ENCODE measurements at regions not wholly inside any gene's neighbourhood (a gene's known extent, or its start where the extent isn't known, plus 50 kb on each side); places are given as distances from the start of the nearest gene placed in this dataset.
A peak's percentile ranks its signal among the peaks of the same experiment; 100 is the strongest.

- peak; percentile 63 for DNase-seq
Observed at GRCh38 chr4:83850435-83850834, 314.5 kb downstream of the GPAT3 start.

DNA sequence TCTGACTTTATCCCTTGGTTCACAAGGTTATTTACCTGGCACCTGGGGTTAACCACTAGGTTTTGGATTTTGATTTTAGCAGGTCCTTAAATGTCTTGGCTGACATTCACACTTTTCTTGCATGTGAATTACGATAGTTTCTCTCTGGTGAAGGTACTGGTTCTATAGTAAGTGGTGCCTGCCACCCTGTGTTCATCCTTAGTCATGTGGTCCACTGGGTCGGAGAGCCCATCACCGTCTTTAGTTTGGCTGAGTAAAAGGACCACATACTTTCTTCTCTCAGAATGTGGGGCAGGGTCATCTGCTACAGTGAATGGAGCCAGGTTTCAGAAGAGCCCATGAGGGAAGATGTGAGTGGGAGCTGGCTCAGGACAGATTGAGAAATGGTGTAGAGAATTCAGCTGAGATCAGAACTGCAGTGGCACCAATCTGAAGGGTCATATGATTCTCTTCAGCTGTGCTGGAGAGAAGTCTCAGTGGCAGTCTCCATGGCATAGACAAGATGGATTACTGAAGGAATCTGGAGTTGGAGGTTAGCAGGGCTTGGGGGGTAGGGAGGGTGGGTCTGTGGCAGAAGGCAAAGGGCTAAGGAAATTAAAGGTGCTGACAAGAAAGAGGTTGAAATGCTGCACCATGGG lies 310.4 kb downstream of the GPAT3 start:
- DNase-seq: no peak

DNA sequence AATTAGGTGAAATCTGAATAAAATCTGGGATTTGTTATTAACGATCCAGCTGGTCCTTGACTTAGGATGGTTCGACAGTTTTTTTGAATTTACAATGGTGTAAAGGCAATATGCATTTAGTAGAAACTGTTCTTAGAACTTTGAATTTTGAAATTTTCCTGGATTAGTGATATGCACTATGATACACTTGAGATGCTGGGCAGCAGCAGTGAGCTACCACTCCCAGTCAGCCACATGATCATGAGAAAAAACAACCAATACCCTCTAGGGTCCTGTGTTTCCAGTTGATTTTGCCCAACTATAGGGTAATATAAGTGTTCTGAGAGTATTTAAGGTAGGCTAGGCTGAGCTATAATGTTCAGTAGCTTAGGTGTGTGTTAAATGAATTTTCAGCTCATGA lies 303.7 kb downstream of the GPAT3 start:
- no peak for DNase-seq

GRCh38 chr4:83837614-83838308 lies 301.9 kb downstream of the GPAT3 start:
- DNase-seq: no peak

DNA sequence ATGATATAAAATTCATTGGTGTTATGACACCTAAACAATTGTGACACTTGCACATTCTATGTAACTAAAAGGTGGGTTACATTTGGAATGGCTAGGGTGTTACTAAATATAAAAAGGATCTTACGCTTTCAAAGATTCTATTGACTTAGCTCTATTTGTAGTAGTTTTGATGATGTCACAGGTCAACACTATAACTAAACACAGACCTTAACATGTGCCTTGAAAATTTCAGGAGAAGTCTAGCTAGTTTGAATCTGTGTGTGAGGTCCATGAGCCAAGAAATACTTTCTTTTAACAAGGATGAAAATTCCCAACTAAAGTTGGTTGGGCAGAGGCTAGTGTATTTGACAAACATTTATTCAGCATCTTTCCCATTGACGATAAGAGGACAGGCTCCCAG lies 298.0 kb downstream of the GPAT3 start:
- no peak for DNase-seq

GRCh38 chr4:83832110-83832825 lies 296.4 kb downstream of the GPAT3 start:
- DNase-seq: no peak

GRCh38 chr4:83831588-83831987 lies 295.7 kb downstream of the GPAT3 start:
- DNase-seq: peak; percentile 27

DNA sequence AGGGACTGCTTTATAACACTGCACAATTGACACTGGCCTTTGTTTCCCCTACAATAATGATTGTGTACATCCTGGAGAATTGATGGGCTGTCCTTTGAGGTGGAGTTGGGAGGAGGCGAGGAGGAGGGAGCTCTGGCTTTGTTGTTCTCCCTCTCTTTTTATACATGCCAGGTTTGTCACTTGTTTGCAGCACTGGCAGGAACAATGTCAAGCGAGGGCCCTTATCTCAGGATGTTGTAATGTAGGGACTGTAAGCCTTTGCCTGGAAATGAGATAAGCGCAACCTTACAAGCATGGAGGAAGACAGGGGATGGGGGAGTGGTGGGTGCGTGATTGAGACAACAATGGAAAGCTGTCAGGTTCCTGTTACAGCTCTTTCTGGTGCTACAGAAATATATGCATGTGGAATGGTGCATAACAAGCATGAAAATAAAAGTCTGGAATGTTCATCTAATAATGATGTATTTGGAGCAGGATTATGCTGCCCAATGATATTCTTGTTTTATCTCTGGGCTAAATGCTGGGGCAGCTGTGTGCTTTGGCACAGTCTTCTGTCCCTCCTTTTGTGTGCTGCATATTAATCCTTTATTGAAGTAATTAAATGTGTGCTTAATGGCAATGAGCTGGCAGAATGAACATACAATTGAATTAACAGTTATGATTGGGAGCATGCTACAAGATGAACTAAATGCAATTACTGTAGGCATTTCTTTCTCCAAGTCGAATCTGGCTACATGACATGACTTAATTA lies 294.4 kb downstream of the GPAT3 start:
- no peak for DNase-seq

DNA sequence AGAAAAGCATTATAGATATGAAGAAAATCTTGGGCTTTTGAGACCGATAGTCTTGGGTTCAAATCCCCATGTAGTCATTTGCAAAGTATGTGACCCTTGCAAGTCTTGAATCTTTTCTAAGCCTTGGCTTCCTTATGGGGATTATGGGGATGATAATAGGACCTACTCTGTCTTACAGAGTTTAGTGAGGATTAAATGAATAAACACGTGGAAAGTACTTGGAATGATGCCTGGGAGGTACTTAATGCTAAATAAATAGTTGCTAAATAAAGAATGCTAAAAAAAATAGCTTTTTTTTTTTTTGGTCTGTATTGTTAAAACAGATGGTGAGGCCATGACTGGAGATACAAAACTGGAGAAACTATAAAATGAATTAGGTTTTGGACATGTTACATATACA lies 292.7 kb downstream of the GPAT3 start:
- DNase-seq: peak; percentile 69

GRCh38 chr4:83821493-83821892 lies 285.6 kb downstream of the GPAT3 start:
- DNase-seq: no peak

GRCh38 chr4:83819582-83819981 lies 283.7 kb downstream of the GPAT3 start:
- no peak for DNase-seq

- peak; percentile 29 for DNase-seq
Observed at GRCh38 chr4:83810428-83810827, 274.5 kb downstream of the GPAT3 start.

DNA sequence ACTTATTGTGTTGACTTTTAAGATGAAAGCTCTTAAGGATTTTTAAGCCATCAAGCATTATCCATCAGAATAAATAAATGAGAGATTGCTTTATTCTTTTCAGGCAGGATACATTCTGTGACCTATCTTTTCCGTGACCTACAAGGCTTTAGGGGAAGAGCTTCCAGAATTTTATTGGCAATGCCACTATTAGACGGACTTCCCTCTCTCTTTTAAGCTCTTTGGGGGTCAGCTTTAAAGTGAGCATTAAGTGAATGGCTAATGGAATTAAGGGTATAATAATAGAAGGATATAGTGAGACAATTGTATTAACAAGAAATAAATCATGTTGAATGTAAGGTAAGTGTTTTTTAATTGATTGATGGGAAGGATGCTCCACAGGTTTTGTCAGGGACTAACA lies 273.7 kb downstream of the GPAT3 start:
- no peak for DNase-seq

DNA sequence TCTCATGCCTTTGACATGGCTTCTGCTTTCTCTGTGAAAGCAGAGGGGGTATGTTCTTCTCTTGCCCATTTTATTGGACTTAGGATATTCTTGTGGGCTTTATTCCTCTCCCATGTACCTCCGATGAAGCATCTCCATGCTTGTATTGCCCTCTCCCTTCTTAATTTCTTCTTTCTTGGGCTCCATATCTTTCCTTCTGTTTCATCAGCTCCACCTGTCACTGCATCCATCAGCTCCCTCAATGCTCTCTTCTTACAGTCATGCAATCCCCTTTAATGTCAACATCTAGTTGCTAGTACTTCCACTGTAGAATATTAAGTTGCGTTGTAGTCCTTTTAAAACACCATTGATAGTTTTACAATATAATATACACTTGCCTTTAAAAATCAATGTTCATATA lies 257.6 kb downstream of the GPAT3 start:
- DNase-seq: no peak

- DNase-seq: no peak
Observed at GRCh38 chr4:83785891-83786290, 250.0 kb downstream of the GPAT3 start.

DNA sequence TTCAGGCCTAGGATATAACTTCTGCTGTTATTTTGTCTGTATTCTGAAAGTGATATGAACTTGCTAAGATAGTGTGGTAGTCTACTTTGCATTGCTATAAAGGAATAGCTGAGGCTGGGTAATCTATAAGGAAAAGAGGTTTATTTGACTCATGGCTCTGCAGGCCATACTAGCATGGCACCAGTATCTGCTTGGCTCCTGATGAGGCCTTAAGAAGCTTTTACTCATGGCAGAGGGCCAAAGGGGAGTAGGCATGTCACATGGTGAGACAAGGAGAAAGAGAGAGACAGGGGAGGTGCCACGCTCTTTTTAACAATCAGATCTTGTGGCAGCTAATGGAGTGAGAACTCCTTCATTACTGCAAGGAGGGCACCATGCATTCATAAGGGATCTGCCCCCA lies 247.3 kb downstream of the GPAT3 start:
- DNase-seq: no peak

DNA sequence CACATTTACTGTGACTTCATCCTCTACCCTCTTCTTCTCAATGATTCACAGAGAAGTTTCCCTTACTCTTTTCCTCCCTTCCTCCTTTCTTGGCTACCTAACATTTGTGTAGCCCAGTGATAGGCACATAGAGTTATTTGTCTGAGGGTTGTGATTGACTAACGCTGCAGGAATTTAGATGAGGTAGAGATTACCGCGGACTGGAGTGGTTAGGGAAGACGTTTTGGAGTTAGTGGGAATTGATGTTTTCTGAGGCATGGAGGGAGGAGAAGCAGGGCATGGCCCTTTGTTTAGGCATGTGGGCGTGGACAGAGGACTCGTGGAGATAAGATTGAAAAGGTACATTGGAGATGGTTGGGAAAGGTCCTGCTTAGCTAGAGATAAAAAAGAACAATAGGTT lies 246.7 kb downstream of the GPAT3 start:
- DNase-seq: no peak

DNA sequence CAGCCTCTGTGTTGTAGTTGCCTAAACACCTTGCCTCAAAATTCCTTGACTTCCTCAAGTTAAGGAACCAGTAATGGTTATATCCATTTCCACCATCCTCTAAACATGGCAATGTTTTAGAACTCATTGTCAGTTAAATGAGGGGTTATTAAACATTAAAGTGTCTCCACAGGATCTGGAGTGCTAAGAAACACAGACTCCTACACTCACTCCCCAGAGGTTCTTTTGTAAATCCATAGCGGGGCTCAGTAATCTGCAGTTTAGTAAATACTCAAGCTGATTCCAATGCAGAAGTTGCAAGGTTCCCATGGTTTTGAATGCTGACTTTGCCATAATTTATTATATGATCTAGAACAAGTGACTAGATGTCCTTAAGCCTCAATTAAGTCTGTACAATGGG lies 245.5 kb downstream of the GPAT3 start:
- no peak for DNase-seq

GRCh38 chr4:83780053-83780733 lies 244.3 kb downstream of the GPAT3 start:
- DNase-seq: no peak

GRCh38 chr4:83779103-83780052 lies 243.5 kb downstream of the GPAT3 start:
- no peak for DNase-seq

DNA sequence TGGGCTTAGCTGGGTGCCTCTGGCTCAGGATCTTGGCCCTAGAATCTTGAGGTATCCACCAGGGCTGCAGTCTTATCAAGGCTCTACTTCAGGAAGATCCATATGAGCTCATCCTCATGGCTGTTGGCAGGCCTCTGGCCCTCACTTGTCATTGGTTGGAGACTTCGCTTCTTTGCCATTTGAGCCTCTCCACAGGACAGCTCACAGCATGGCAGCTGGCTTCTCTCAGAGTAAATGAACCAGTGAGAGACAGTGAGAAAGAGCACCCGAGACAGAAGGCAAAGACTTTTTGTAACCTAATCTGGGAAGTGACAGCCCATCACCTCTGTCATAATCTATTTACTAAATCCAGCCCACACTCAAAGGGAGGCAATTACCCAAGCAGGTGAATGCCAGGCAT lies 236.8 kb downstream of the GPAT3 start:
- no peak for DNase-seq

All from fibroblast of skin of back (primary cell).